Type B pancreatic cell (in vitro differentiated cells): ENCODE measurements at regions not wholly inside any gene's neighbourhood (a gene's known extent, or its start where the extent isn't known, plus 50 kb on each side); places are given as distances from the start of the nearest gene placed in this dataset.

Source experiments
- DNase-seq: peaks from one replicate; pipeline ENCODE4 v3.0.0; 2021; ENCODE audit warnings: mixed read lengths; ENCODE audit not compliant: unreplicated experiment; ENCODE audit errors: extremely low spot score
- H3K27ac Mint-ChIP-seq: 2 replicates; pipeline ENCODE4 v1.8.0; 2021; ENCODE audit warnings: mild to moderate bottlenecking, mixed read lengths
- H3K27me3 Mint-ChIP-seq: 2 replicates; pipeline ENCODE4 v1.8.0; 2021; ENCODE audit warnings: mixed read lengths
- H3K36me3 Mint-ChIP-seq: 2 replicates; pipeline ENCODE4 v1.8.0; 2021; ENCODE audit warnings: mixed read lengths
- H3K4me1 Mint-ChIP-seq: one replicate; pipeline ENCODE4 v1.8.0; 2021; ENCODE audit warnings: mixed read lengths; ENCODE audit not compliant: unreplicated experiment
- H3K4me3 Mint-ChIP-seq: 2 replicates; pipeline ENCODE4 v1.8.0; 2021; ENCODE audit warnings: mild to moderate bottlenecking, mixed read lengths
- H3K9me3 Mint-ChIP-seq: 2 replicates; pipeline ENCODE4 v1.8.0; 2021; ENCODE audit warnings: mixed read lengths
- TF ChIP-seq, protein P1 (sequence below): fragments of 200-600 bp; sonication (generic); conservative IDR thresholded peaks from 2 replicates; pipeline ENCODE4 v1.5.0; 2021; ENCODE audit warnings: antibody characterized with exemption, mild to moderate bottlenecking

DNA sequence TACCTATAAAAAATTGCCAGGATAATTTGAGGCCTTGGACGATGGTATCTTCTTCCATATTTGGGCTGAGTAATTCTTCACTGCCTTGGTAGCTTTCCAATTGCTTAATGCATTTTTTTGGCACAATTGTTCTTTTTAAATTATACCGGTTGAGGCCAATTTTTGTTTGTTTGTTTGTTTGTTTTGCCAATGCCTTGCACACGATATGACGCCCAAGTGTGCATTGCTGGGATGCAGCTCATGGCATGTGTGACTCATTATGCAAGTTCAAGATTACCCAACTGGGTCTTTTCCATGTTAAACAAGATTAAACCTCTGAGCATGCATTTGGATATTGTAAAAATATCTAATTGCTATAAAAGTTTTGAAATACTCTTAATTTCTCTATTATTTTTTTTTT, 71.1 kb upstream of the KCNIP4 start:
- Mint-ChIP-seq H3K36me3 (no peaks in the 10 kb centered on the region), H3K4me3 (no peak overlapping the region), H3K27ac (no peak overlapping the region), H3K9me3 (no peaks in the 10 kb centered on the region), H3K27me3 (no peaks in the 10 kb centered on the region), H3K4me1 (no peaks in the 10 kb centered on the region)
- DNase-seq: no peak
- TF ChIP-seq, protein P1, sequence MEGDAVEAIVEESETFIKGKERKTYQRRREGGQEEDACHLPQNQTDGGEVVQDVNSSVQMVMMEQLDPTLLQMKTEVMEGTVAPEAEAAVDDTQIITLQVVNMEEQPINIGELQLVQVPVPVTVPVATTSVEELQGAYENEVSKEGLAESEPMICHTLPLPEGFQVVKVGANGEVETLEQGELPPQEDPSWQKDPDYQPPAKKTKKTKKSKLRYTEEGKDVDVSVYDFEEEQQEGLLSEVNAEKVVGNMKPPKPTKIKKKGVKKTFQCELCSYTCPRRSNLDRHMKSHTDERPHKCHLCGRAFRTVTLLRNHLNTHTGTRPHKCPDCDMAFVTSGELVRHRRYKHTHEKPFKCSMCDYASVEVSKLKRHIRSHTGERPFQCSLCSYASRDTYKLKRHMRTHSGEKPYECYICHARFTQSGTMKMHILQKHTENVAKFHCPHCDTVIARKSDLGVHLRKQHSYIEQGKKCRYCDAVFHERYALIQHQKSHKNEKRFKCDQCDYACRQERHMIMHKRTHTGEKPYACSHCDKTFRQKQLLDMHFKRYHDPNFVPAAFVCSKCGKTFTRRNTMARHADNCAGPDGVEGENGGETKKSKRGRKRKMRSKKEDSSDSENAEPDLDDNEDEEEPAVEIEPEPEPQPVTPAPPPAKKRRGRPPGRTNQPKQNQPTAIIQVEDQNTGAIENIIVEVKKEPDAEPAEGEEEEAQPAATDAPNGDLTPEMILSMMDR: no peak

DNA sequence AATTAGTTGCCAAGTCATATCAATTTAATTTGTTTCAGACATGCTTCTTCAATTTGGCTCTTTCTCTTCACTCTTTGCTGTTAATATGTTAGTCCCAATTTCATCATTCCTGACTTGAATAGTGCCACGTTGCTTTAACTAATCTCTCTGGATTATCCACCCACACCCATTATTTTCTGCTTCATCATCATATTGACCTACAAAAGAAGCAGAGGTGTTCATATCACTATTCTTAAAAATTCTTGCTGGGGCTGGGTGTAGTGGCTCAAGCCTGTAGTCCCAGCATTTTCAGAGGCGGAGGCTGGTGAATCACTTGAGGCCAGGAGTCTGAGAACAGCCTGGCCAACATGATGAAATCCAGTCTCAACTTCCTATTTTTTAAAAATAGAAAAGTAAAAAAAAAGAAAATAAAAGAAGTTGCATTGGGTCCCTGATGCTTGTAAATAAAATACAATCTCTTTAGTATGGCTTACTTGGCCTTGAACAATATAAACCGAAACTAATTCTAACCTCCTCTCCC, 65.7 kb upstream of the KCNIP4 start:
- Mint-ChIP-seq H3K4me3 (no peak overlapping the region), H3K27ac (no peak overlapping the region), H3K27me3 (no peaks in the 10 kb centered on the region), H3K4me1 (no peaks in the 10 kb centered on the region), H3K9me3 (no peaks in the 10 kb centered on the region), H3K36me3 (no peaks in the 10 kb centered on the region)
- no peak for DNase-seq
- TF ChIP-seq, protein P1: no peak

DNA sequence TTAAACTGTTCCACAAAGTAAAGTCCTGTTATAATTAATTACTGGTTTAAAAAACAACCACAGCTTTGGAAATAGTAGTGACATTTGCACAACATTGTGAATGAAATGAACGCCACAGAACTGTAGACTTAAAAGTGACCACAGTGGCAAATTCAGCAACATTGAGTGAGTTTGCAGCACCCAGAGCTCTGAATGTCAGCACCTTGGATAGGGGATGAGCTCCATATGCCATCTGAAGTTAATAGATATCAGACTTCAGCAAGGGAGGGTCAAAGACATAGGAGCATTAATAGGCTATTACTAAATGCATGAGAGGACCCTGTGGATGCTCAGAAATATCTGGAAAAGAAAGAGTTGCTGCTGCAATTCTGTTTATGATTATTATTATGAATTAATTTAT, 55.3 kb upstream of the KCNIP4 start:
- H3K36me3 Mint-ChIP-seq: no peaks in the 10 kb centered on the region
- no peaks in the 10 kb centered on the region for H3K27me3 Mint-ChIP-seq
- H3K4me3 Mint-ChIP-seq: no peak overlapping the region
- H3K27ac Mint-ChIP-seq: no peak overlapping the region
- TF ChIP-seq, protein P1: no peak
- DNase-seq: no peak
- H3K9me3 Mint-ChIP-seq: no peaks in the 10 kb centered on the region
- no peaks in the 10 kb centered on the region for H3K4me1 Mint-ChIP-seq
